GM21526 (cell line): ENCODE measurements at regions not wholly inside any gene's neighbourhood (a gene's known extent, or its start where the extent isn't known, plus 50 kb on each side); places are given as distances from the start of the nearest gene placed in this dataset.

ENCODE experiments used
- ATAC-seq: cut with Tn5 transposase; IDR thresholded peaks from one replicate; pipeline ENCODE4 v1.9.1; 2021; ENCODE audit warnings: moderate library complexity; ENCODE audit not compliant: unreplicated experiment, low FRiP score

DNA sequence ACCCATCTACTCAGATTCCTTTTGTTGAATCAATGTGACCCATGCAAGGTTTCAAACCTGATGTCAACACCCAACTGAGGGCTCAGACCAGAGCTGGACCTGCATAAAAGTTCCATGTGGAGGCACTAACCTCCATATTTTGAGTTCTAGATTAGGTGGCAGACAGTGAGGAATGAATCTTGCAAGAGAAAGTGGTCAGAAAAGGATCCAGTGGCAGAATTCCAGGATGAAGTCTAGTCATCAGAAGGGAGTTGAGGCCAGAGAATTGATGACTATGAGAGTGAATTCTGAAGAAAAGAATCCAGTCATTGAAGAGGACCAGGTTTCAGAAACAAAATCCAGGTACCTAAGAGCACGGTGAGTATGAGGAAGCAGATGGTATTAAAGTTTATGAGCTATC, 205.1 kb upstream of the RGMB start:
- no peak for ATAC-seq

DNA sequence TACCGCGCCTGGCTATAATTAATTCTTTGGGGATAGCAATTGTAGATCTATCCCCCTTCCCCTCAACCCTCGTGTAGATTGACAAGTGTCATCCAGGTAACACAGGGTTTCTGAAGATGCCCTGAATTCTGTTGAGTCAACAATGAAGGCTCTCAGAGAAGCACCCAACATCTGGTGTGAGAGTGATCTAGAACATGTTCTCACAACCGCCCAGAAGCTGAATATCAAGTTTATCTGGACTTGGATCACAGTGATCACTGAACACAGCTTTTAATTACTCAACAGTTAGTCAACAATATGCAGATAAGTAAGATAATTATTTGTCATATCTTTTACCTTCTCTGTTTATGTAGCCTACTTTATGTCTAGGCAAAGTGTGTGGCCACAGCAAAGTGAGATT, 204.2 kb upstream of the RGMB start:
- no peak for ATAC-seq

DNA sequence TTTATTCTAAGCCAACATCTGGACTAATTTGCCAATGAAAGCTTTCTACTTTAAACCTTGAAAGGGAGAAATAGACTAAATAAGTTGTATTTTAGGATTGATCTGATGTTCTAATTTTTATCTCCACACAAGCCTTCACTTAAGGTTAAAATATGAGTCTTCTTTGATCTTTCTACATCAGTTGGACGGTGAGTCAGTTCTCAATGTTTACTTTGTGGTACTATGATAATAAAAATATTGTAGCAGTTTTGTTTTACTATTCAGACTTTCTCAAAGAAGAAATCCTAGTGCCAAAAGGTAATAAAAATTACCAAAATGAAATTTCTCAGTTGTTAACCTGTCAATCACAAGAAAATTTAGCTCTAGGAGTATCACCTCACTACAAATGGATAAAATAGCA, 203.5 kb upstream of the RGMB start:
- no peak for ATAC-seq

DNA sequence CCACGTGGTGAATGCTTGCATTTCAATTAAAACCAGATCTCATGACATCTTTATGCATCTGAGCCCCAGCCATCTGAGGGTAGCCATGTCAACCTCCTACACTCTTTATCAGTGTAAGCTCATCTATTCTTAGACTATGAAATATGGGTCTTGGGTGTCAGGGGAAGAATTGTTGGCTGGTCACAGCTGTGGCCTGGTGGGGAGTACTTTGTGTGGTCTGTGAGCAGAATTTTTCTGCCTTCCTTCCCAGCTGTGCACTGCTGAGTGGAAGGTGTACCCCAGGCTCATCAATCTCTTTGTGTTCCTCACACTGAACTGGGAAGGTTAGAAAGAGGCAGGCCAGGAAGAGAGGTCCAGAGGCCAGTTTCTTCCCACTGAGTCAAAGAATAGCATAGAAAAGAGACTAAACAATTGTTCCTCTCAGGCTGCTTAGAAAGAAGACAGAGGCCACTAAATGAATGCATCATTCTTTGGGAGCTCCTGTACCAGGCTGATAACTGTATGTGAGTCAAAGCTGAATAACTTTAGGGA, 202.7 kb upstream of the RGMB start:
- no peak for ATAC-seq

DNA sequence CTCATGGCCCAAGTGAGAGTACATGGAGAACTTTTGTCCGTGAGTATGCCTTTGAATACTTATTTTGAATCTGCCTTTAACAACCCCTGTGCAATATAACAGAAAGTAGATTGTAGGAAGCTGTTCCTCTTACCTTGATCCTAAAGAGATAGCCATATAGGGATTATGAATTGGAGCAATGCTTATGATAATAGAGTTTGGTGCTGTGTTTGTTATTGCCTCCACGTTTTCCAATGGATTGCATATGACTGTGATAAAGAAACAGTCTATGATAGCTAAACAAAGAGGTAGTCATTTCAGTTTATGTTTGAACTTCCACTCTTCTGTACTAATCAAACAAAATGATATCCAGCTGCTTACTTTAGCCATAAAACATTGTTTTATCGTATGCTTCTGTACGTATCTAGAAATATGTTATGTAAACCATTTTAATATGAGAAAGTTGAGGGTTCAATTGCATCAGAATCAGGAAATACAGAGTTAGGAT, 199.6 kb upstream of the RGMB start:
- ATAC-seq = no peak

DNA sequence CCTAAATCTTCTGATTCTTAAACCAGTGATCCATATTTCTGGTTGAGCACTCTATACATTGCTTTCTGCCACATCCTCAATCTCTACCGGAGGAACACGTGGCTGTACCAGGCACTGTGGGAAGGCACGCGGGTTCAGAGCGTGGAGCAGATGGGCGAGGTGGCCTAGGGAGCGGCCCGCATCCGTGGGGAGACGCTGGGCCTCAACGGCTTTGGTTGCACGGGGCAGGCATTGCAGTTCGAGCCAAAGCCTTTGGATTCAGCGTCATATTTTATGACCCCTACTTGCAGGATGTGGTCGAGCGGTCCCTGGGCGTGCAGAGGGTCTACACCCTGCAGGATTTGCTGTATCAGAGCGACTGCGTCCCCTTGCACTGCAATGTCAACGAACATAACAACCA, 197.2 kb upstream of the RGMB start:
- ATAC-seq = no peak

DNA sequence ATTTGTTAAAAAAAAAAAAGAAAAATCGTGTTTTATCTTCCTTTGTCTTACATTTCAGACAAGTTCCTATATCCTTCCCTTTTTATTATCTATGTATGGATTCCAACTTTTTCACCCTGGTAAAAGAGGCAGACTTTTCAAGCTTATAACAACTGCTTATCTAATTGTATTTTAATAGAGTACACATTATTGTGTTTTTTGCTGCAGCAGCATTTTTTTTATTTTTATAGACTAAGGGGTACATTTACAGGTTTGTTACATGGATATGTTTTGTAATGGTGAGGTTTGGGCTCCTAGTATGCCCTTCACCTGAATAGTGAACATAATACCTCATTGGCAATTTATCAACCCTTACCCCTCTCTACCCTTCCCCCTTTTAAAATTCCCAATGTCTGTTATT, 195.0 kb upstream of the RGMB start:
- ATAC-seq = no peak

DNA sequence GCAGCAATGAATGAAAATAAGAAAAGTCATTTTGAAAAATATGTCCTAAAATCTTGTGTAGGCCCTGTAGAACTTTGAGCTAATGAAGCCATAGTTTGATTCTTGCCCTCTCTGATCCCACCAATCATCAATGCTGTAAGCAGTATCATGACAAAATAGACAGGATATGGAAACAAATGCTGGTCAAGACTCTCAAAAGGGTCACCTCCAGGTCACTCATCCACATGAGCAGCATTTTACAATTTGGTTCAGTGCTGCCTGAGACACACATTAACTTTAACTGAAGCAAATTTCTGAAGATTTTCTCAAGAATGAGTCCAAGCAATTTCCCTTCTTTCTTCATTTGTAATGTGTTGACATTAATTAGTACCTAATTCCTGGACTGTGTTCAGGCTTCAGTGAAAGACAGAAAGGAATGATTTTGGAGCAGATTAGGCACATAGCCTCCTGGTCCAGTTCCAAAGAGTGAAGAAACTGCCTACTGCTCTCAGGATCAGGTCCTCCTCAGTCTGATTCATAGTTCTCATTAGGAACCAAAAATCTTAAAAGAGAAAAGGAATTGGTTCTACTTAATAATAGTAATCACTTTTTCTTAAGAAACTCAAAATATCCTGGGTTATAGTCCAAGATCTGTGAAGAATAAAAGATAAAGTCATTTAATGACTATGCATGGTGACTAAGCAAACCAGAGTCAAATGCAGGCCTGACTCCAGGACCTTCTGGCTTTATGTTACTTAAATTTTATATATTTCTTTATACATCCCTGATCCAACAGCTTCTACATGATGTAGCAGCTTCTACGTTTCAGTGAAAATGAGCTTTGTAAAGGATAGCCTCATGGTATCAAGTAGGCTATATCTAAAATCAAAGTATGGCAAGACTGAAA, 192.1 kb upstream of the RGMB start:
- no peak for ATAC-seq

DNA sequence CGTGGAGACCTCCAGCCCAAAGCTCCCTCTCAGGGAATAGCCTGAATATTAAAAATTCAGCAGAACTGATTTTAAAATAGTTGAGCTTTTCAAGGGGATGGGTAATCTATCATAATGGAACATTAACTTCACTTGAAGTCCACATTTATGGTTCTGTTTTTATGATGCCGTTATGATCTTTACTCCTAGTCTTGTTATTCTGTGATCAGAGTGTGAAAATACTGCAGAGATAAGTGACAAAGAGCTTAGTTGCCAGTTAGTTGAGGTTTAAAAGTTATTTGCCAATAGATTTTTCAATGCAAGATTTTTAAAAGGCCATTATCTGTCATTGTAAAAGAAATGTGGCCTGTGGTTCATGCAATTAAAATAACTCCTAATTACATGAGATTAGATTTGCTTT, 189.9 kb upstream of the RGMB start:
- no peak for ATAC-seq

DNA sequence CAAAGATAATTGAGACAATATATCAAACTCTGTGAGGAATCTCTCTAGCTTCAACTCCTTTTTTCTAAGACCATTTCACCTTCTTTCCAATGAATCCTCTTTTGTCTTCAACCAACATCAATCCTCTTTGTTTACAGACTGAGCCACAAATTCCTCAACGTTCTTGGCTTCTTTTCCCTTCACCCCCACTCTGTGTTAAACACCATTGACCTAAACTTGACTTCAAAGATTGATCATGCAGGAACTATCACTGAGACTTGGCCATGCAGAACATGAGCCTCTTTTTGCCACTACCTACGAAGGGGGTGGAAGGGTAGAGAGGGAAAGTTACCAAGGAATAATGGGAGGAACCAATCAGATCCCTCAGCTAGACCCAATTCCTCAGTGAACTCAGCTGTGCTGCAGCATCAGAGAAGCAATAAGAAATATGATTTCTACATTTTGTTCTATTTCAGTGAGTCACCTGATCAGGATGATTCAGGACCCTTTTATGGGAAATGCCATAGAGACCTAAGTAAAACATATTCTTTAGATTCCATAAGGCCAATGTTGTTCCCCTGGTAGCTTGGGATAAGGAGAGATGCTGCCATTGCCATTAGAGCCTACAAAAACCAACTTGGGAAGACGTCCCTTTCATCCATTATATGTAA, 187.7 kb upstream of the RGMB start:
- ATAC-seq = no peak

DNA sequence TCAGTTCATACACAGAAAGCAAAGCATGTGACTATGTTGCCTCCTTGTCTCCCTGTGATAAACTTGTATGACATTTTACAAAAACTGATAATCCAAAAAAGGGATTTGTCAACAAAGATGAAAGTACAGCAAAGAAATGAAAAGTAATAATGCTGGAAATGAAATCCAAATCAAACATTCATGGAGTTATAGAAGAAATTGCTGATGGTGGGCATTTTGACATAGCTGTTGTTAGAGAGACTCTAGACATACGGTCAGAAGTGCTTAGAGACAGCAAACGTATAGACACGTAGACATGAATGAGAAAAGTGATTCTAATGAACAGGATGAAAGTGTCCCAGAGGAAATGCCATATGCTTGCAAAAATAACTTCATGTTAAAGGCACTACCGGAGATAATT, 186.9 kb upstream of the RGMB start:
- no peak for ATAC-seq

DNA sequence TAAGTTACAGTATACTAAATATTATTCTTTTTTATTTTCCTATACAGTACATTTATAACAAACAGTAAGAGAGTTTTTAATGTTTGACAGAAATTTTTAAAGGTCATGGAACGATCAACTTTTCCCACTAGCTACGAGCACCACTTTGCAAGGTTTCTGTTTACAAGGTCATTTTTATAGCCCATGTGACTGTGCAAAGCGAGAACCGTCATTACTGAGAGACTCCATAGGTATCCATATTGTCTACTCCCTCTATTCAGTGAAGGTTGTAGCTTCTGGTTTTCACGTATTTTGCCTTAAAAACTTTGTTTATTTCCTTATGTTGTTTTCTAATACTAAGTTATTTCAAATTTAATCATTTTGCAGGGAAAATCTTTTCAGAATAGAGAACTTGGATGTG, 186.3 kb upstream of the RGMB start:
- no peak for ATAC-seq

DNA sequence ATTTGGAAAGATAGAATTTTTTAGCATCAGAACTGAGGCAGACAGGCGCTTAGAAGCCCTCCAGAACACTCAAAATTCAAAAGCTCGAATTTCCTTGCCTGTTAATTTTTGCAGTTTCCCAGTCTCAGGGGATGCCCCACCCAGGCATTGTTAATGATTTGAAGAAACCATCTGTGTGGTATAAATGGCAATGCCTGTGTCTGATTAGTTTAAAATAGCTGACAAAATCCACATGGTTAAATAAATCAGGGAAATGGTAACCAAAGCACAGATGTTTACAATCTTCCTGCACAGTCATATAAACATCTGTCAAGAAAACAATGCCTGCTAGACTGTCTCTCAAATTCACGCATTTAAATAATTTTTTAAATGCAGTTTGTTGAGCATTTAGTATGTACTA, 185.2 kb upstream of the RGMB start:
- ATAC-seq = no peak

DNA sequence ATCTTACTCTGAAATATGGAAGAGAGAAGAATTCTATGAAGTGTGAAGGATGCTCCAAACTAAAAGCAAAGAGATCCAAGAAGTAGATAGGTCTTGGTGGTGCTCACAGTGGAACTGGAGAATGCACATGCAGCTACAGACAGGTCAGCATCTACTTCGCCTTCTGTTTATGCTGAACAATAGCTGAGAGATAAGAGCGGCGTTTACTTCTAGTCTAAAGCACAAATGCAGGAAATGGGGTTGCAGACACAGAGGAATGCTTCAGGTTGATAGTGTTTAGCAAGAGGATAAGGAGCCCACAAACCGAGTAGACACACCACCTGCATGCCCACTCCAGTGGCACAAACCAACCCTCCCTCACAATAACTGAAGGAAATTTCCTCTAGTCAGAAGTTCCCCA, 180.0 kb upstream of the RGMB start:
- no peak for ATAC-seq

DNA sequence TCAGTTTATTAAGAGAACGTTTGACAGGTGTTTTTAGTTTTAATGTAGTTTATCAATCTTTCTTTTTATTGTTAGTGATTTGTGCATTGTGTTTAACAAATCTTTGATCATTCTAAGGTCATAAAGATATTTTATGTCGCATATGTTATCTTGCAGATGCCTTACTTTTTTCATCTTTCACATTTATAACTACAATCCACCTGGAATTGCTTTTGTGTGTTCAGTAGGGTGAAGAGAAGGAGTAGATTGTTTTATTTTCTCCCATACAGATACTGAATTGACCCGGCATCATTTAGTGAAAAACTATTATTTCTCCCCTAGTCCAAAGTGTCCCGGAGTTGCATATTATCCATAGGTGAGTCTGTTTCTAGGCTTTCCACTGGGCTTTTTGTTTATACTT, 179.4 kb upstream of the RGMB start:
- ATAC-seq = no peak

DNA sequence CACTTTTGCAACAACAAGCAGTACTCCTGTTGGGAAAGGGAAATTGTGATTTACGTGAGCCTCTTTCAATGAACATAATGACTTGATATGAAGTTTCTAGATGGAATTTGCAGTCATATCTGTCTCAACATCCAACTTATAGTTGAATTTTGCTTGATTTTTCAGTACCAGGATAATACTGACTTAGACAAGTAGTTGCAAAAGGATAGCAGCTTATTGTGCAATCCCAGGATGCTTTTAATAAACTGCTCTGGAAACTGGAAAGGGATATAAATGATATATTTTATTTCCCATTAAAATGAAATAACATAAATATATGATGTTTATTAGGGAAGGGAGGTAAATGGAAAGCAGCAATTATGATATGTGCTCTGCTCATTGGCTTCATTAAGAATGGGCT, 174.4 kb upstream of the RGMB start:
- no peak for ATAC-seq

DNA sequence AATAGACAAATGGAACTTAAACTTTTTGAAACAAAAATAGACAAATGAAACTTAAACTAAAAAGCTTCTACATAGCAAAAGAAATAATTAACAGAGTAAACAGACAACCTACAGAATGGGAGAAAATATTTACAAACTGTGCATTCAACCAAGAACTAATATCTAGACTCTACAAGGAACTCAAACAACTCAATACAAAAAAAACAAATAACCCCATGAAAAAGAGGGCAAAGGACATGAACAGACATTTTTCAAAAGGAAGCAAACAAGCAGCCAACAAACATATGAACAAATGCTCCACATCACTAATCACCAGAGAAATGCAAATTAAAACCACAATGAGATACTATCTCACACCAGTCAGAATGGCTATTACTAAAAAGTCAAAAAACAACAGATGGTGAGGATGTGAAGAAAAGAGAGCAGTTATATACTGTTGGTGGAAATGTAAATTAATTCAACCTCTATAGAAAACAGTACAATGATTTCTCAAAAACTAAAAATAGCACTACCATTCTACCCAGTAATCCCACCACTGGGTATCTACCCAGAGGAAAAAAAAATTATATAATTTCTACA, 170.8 kb upstream of the RGMB start:
- ATAC-seq = no peak

DNA sequence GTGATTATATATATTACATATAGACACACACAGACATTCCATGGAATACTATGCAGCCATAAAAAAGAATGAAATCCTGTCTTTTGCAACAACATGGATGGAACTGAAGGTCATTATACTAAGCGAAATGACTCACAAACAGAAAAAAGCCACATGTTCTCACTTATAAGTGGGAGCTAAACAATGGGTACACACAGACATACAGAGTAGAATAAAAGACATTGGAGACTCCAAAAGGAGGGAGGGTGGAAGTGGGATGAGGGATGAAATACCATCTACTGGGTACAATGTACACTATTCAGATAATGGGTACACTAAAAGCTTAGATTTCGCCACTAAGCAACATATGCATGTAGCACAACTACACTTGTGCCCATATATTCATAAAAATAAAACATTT, 170.0 kb upstream of the RGMB start:
- ATAC-seq = no peak

DNA sequence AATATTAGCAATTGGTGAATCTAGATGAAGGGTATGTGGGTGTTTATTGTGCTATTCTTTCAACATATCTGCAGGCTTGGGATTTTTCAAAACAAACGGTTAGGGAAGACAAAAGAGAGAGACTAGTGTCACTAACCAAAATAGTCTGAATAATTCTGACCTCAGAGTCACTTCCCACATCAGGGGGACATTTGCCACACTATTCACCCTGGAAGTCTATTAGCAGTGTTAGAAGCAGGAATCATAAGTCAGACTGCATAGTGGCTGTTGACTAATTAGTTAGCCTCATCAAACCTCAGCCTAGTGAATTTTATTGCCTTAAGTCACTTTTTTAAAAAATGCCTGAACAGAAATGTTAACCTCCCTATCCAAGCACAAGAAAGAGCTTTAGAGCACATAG, 169.2 kb upstream of the RGMB start:
- no peak for ATAC-seq

DNA sequence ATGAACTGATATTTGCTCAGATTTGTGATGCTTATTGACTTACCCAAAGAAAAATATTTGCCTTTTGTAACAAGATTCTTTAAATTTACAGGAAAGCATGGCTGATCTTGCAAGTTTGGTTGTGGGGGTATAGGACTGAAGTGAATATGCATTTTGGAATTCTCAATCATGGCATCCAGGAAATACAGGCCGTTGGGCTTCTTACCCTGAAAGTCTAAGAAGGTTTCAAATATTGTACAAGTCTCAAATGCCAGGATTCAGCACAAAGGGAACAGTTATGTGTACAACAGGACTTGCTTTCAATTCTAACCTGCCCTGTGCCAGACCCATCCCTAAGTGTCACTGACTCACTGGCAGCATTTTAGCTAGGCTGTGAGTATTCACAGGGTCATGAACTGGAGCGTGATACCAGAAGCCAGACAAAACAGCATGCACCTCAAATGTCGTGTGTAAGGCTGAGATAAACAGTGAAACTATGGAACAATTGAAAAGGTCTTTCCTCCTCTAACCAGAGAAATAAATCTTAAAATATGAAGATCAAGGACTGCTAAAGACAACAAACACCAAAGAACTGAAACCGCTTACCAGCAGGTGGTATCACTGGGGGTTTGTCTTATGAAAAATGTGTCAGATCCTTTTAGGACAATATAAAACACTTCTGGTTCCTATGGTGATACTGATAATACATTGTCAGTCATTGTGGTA, 168.6 kb upstream of the RGMB start:
- ATAC-seq = no peak

DNA sequence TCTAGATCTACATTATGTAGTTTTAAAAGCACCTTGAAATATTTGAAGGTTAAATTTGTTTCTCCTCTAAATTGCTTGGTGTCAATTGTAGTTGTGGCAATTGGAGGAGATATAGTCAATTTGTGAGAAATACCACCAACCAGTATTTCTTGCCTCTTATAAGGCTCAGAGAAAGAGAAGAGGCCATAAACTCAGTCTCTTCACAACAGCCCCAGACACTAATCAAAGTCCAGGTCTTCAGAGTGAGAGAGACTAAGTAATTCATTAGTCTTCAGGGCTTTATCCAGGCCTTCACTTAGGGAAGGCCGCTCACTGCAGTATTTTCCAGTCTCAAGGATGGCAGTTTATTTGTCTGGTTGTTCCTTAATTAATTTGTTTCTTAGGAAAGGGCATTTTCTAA, 168.0 kb upstream of the RGMB start:
- ATAC-seq = no peak
